GM23338 (cell line): ENCODE measurements at regions not wholly inside any gene's neighbourhood (a gene's known extent, or its start where the extent isn't known, plus 50 kb on each side); places are given as distances from the start of the nearest gene placed in this dataset.

ENCODE experiments used
- ATAC-seq: fragments of 200-7000 bp; cut with Tn5 transposase; 3 replicates; pipeline ENCODE4 v1.9.1; 2020
- DNase-seq: peaks from one replicate; pipeline ENCODE4 v3.0.0-alpha.2; 2015; ENCODE audit warnings: low spot score
- H2AFZ ChIP-seq: fragments of 200-600 bp; sonication (generic); 2 replicates; pipeline ENCODE4 v1.8.0; 2016; ENCODE audit warnings: antibody characterized with exemption, mild to moderate bottlenecking, moderate library complexity
- H3F3A ChIP-seq: fragments of 200-600 bp; sonication (generic); replicated peaks from 2 replicates; pipeline ENCODE4 v1.8.0; 2017; ENCODE audit warnings: antibody characterized with exemption, mixed run types, low read depth
- H3K27ac ChIP-seq: fragments of 200-600 bp; sonication (generic); 2 replicates; pipeline ENCODE4 v1.6.1; 2016; ENCODE audit warnings: low read depth
- H3K27me3 ChIP-seq: fragments of 200-600 bp; sonication (generic); 2 replicates; pipeline ENCODE4 v1.8.0; 2016; ENCODE audit warnings: mild to moderate bottlenecking, mixed run types, moderate library complexity; ENCODE audit not compliant: insufficient read depth
- H3K36me3 ChIP-seq: fragments of 200-600 bp; sonication (generic); 2 replicates; pipeline ENCODE4 v1.8.0; 2016; ENCODE audit warnings: mild to moderate bottlenecking; ENCODE audit not compliant: insufficient read depth
- H3K4me1 ChIP-seq: fragments of 200-600 bp; sonication (generic); 2 replicates; pipeline ENCODE4 v1.8.0; 2016; ENCODE audit warnings: mild to moderate bottlenecking, moderate library complexity; ENCODE audit not compliant: insufficient read depth
- H3K4me2 ChIP-seq: fragments of 200-600 bp; sonication (generic); 2 replicates; pipeline ENCODE4 v1.7.1; 2017; ENCODE audit warnings: mixed run types
- H3K4me3 ChIP-seq: fragments of 200-600 bp; sonication (generic); 2 replicates; pipeline ENCODE4 v1.6.1; 2016; ENCODE audit warnings: mixed run types
- H3K79me2 ChIP-seq: fragments of 200-600 bp; sonication (generic); replicated peaks from 2 replicates; pipeline ENCODE4 v1.8.0; 2017; ENCODE audit warnings: mild to moderate bottlenecking; ENCODE audit not compliant: insufficient read depth
- H3K9me2 ChIP-seq: fragments of 200-600 bp; sonication (generic); 2 replicates; pipeline ENCODE4 v1.8.0; 2017; ENCODE audit not compliant: insufficient read depth
- H4K20me1 ChIP-seq: fragments of 200-600 bp; sonication (generic); replicated peaks from 2 replicates; pipeline ENCODE4 v1.8.0; 2017; ENCODE audit warnings: mild to moderate bottlenecking; ENCODE audit not compliant: insufficient read depth
- H3K27ac Mint-ChIP-seq: 2 replicates; pipeline ENCODE4 v1.8.0; 2020; ENCODE audit warnings: inconsistent platforms, mild to moderate bottlenecking, moderate library complexity, mixed read lengths
- H3K27me3 Mint-ChIP-seq: 3 replicates; pipeline ENCODE4 v1.8.0; 2022; ENCODE audit warnings: low read depth, mild to moderate bottlenecking, moderate library complexity, mixed read lengths, inconsistent platforms; ENCODE audit not compliant: insufficient read depth, poor library complexity
- H3K36me3 Mint-ChIP-seq: 3 replicates; pipeline ENCODE4 v1.8.0; 2021; ENCODE audit warnings: low read depth, mild to moderate bottlenecking, inconsistent platforms, moderate library complexity, mixed read lengths
- H3K4me1 Mint-ChIP-seq: 3 replicates; pipeline ENCODE4 v1.8.0; 2020; ENCODE audit warnings: mild to moderate bottlenecking, inconsistent platforms, mixed read lengths
- H3K4me3 Mint-ChIP-seq: 3 replicates; pipeline ENCODE4 v1.8.0; 2021; ENCODE audit warnings: moderate library complexity, mild to moderate bottlenecking, inconsistent platforms, mixed read lengths
- H3K9me3 Mint-ChIP-seq: 3 replicates; pipeline ENCODE4 v1.8.0; 2020; ENCODE audit warnings: moderate library complexity, mild to moderate bottlenecking, inconsistent platforms, mixed read lengths
- JUNB ChIP-seq: IDR thresholded peaks from one replicate; pipeline ENCODE4 v1.6.1; 2016; ENCODE audit warnings: antibody characterized with exemption; ENCODE audit not compliant: unreplicated experiment
- NANOG ChIP-seq: IDR thresholded peaks from 2 replicates; pipeline ENCODE4 v1.6.1; 2016; ENCODE audit warnings: antibody characterized with exemption, borderline replicate concordance
- POLR2AphosphoS5 ChIP-seq: IDR thresholded peaks from 2 replicates; pipeline ENCODE4 v1.6.1; 2016; ENCODE audit warnings: antibody characterized with exemption, low read depth
- STAT1 ChIP-seq: IDR thresholded peaks from one replicate; pipeline ENCODE4 v1.6.1; 2016; ENCODE audit warnings: antibody characterized with exemption; ENCODE audit not compliant: unreplicated experiment
- TF ChIP-seq, protein P1 (sequence below): IDR thresholded peaks from one replicate; pipeline ENCODE4 v1.6.1; 2018; ENCODE audit warnings: antibody characterized with exemption; ENCODE audit not compliant: unreplicated experiment
- TF ChIP-seq, protein P2 (sequence below): fragments of 250-450 bp; sonication (Bioruptor Pico); IDR thresholded peaks from 2 replicates; pipeline ENCODE4 v1.5.0; 2020; ENCODE audit warnings: mild to moderate bottlenecking, moderate library complexity
- TF ChIP-seq, protein P3 (sequence below): IDR thresholded peaks from 2 replicates; pipeline ENCODE4 v1.6.1; 2016; ENCODE audit warnings: antibody characterized with exemption

DNA sequence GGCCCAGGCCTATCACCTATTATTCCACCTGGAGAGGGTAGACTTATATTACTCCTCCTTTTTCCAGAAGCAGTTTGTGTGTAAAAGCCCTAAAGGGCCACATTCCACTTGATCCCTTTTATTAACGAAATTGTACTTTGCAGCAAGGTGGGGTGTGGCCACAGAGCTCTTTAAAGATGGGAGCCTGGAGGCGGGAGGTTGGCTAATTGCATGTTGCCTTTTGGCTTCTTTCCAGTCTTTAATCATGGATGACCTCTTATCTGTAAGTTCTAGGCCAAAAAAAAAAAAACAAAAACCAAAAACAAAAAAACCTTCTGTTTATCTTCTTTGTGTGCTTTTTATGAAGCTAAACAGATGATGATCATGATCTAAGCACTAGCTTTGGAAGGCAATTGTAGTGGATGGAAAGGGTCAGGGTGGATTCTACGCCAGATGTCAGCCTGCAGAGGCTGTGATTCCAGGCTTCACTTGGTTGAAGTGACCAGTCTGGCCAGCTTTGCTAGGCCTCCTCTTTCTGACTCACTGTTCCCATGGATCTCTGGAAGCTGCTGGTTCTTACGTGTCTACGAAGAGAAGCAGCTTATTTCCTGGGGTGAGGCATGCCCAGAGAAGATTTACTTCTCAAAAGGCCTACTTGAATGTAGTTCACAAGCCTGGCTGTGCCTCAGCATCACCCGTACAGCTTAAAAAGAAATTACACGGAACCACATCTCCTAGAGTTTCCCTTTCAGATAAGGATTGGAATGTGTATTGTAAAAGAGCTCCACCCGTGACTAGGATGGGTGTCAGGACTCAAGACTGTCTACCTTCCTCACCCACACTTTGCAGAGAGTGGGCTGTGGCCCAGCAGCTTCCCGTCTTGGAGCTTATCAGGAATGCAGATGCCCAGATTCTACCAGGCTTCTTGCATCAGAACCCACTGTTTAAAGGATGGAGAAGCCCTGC, 330.9 kb upstream of the C2CD4B start:
- DNase-seq: no peak
- H2AFZ ChIP-seq: no peak overlapping the region
- H4K20me1 ChIP-seq: no peaks in the 10 kb centered on the region
- H3F3A ChIP-seq: no peaks in the 10 kb centered on the region
- no peaks in the 10 kb centered on the region for H3K79me2 ChIP-seq
- no peaks in the 10 kb centered on the region for H3K36me3 ChIP-seq
- no peak overlapping the region for H3K4me3 ChIP-seq
- H3K27me3 ChIP-seq: no peaks in the 10 kb centered on the region
- ATAC-seq: no peak
- no peaks in the 10 kb centered on the region for H3K9me2 ChIP-seq
- TF ChIP-seq POLR2AphosphoS5: no peak
- TF ChIP-seq, protein P1, sequence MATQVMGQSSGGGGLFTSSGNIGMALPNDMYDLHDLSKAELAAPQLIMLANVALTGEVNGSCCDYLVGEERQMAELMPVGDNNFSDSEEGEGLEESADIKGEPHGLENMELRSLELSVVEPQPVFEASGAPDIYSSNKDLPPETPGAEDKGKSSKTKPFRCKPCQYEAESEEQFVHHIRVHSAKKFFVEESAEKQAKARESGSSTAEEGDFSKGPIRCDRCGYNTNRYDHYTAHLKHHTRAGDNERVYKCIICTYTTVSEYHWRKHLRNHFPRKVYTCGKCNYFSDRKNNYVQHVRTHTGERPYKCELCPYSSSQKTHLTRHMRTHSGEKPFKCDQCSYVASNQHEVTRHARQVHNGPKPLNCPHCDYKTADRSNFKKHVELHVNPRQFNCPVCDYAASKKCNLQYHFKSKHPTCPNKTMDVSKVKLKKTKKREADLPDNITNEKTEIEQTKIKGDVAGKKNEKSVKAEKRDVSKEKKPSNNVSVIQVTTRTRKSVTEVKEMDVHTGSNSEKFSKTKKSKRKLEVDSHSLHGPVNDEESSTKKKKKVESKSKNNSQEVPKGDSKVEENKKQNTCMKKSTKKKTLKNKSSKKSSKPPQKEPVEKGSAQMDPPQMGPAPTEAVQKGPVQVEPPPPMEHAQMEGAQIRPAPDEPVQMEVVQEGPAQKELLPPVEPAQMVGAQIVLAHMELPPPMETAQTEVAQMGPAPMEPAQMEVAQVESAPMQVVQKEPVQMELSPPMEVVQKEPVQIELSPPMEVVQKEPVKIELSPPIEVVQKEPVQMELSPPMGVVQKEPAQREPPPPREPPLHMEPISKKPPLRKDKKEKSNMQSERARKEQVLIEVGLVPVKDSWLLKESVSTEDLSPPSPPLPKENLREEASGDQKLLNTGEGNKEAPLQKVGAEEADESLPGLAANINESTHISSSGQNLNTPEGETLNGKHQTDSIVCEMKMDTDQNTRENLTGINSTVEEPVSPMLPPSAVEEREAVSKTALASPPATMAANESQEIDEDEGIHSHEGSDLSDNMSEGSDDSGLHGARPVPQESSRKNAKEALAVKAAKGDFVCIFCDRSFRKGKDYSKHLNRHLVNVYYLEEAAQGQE: no peak
- TF ChIP-seq JUNB: no peak
- no peak for TF ChIP-seq NANOG
- TF ChIP-seq, protein P2, sequence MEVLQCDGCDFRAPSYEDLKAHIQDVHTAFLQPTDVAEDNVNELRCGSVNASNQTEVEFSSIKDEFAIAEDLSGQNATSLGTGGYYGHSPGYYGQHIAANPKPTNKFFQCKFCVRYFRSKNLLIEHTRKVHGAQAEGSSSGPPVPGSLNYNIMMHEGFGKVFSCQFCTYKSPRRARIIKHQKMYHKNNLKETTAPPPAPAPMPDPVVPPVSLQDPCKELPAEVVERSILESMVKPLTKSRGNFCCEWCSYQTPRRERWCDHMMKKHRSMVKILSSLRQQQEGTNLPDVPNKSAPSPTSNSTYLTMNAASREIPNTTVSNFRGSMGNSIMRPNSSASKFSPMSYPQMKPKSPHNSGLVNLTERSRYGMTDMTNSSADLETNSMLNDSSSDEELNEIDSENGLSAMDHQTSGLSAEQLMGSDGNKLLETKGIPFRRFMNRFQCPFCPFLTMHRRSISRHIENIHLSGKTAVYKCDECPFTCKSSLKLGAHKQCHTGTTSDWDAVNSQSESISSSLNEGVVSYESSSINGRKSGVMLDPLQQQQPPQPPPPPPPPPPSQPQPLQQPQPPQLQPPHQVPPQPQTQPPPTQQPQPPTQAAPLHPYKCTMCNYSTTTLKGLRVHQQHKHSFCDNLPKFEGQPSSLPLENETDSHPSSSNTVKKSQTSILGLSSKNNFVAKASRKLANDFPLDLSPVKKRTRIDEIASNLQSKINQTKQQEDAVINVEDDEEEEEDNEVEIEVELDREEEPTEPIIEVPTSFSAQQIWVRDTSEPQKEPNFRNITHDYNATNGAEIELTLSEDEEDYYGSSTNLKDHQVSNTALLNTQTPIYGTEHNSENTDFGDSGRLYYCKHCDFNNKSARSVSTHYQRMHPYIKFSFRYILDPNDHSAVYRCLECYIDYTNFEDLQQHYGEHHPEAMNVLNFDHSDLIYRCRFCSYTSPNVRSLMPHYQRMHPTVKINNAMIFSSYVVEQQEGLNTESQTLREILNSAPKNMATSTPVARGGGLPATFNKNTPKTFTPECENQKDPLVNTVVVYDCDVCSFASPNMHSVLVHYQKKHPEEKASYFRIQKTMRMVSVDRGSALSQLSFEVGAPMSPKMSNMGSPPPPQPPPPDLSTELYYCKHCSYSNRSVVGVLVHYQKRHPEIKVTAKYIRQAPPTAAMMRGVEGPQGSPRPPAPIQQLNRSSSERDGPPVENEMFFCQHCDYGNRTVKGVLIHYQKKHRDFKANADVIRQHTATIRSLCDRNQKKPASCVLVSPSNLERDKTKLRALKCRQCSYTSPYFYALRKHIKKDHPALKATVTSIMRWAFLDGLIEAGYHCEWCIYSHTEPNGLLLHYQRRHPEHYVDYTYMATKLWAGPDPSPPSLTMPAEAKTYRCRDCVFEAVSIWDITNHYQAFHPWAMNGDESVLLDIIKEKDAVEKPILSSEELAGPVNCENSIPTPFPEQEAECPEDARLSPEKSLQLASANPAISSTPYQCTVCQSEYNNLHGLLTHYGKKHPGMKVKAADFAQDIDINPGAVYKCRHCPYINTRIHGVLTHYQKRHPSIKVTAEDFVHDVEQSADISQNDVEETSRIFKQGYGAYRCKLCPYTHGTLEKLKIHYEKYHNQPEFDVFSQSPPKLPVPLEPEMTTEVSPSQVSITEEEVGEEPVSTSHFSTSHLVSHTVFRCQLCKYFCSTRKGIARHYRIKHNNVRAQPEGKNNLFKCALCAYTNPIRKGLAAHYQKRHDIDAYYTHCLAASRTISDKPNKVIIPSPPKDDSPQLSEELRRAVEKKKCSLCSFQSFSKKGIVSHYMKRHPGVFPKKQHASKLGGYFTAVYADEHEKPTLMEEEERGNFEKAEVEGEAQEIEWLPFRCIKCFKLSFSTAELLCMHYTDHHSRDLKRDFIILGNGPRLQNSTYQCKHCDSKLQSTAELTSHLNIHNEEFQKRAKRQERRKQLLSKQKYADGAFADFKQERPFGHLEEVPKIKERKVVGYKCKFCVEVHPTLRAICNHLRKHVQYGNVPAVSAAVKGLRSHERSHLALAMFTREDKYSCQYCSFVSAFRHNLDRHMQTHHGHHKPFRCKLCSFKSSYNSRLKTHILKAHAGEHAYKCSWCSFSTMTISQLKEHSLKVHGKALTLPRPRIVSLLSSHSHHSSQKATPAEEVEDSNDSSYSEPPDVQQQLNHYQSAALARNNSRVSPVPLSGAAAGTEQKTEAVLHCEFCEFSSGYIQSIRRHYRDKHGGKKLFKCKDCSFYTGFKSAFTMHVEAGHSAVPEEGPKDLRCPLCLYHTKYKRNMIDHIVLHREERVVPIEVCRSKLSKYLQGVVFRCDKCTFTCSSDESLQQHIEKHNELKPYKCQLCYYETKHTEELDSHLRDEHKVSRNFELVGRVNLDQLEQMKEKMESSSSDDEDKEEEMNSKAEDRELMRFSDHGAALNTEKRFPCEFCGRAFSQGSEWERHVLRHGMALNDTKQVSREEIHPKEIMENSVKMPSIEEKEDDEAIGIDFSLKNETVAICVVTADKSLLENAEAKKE (CRISPR knock-in tag): no peak
- no peak for TF ChIP-seq STAT1
- TF ChIP-seq, protein P3, sequence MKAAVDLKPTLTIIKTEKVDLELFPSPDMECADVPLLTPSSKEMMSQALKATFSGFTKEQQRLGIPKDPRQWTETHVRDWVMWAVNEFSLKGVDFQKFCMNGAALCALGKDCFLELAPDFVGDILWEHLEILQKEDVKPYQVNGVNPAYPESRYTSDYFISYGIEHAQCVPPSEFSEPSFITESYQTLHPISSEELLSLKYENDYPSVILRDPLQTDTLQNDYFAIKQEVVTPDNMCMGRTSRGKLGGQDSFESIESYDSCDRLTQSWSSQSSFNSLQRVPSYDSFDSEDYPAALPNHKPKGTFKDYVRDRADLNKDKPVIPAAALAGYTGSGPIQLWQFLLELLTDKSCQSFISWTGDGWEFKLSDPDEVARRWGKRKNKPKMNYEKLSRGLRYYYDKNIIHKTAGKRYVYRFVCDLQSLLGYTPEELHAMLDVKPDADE: no peak
- no peak overlapping the region for H3K4me2 ChIP-seq
- no peaks in the 10 kb centered on the region for H3K36me3 Mint-ChIP-seq
- H3K4me1 ChIP-seq: no peaks in the 10 kb centered on the region
- H3K9me3 Mint-ChIP-seq: no peaks in the 10 kb centered on the region
- H3K27ac ChIP-seq: no peak overlapping the region
- H3K27me3 Mint-ChIP-seq: no peaks in the 10 kb centered on the region
- H3K4me1 Mint-ChIP-seq: peaks cover 9% of the 10 kb centered on the region
- H3K4me3 Mint-ChIP-seq: no peak overlapping the region
- no peak overlapping the region for H3K27ac Mint-ChIP-seq
